DMS79 (cell line): ENCODE measurements at regions not wholly inside any gene's neighbourhood (a gene's known extent, or its start where the extent isn't known, plus 50 kb on each side); places are given as distances from the start of the nearest gene placed in this dataset.
"Not testable (repeated sequence)": the region's sequence is repeated elsewhere in the genome, so short reads cannot be mapped to it uniquely, and the experiment has no call there.

Experiments
- DNase-seq: peaks from one replicate; lab custom pipeline; 2025; lab: John Stamatoyannopoulos, UW

DNA sequence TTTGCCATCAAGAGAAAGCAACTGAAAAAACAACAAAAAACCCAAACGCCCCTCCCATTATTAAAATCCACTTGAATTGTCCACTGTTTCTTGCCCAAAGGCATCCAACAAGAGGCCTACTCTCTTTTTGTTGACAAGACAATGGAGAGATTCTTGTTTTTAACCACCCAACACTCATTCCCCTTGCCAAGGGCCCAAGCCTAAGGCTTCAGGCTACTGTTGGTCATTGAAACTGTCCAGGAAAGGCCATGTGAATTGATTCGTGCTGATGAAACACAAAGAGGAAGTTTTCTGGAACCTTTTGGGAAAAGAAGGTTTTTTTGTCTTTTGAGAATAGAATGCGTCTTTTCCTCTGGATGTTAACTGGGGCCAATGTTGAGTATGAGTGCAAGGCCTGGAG, 157.4 kb upstream of the PFN2 start:
- no peak for DNase-seq

DNA sequence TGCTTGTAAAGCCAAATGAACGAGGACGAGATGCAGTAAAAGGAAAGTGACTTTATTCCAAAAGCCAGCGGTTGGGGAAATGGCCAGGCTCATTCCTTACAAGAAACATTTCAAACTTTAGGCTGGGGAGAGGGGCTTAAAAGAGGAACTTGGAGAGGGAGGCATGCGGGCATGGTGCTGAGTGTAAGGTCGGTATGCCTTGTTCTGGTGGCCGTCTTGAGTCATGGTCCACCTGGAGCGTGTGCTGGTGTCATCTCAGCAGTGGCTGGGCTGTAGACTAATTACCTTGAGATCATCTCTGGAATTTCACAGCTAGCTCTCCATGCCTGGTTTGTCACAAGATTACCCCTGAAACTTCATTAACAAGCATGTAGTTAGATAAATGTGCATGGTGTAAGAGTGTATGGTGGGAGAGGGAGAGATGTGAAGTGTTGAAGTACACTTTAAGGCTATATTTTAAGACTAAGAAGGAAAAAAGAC, 156.4 kb upstream of the PFN2 start:
- DNase-seq: no peak

DNA sequence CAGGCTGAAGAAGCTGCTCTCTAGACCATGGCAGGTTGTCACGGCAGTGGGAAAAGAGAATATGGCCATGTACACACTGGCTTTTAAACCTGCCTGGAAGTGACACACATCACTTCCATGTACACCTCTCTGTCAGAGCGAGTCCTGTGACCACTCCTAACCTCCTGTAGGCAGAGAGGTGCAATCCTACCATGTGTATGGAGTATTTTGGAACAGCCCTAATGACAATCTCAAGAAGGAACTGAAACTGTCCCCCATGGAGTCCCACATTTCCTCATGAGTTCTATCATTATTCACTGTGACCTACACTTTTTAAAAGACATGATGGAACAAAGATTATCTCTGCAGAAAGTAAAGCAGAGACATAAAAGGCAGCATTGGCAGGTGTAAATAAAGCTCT, 153.4 kb upstream of the PFN2 start:
- no peak for DNase-seq

DNA sequence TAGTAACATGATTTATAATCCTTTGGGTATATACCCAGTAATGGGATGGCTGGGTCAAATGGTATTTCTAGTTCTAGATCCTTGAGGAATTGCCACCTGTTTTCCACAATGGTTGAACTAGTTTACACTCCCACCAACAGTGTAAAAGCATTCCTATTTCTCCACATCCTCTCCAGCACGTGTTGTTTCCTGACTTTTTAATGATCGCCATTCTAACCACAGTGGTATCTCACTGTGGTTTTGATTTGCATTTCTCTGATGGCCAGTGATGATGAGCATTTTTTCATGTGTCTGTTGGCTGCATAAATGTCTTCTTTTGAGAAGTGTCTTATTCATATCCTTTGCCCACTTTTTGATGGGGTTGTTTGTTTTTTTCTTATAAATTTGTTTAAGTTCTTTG, 152.6 kb upstream of the PFN2 start:
- DNase-seq: not testable (repeated sequence)

DNA sequence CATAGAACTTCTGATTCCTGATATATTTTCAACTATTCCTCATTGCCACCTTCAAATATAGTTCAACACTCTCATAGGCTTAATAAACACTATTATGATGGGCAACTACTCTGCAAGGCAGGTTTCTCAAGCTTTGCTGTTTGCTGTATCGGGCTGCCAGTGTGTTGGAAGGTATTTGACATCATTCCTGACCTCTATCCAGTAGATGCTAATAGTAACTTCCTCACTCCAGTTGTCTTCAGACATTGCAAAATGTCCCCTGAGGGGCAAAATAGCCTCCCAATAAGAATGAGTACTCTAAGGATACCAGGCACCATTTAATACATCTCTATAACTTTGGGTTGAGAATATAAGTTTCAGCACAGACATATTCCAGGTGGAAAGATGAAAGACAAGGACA, 147.5 kb upstream of the PFN2 start:
- DNase-seq: no peak

DNA sequence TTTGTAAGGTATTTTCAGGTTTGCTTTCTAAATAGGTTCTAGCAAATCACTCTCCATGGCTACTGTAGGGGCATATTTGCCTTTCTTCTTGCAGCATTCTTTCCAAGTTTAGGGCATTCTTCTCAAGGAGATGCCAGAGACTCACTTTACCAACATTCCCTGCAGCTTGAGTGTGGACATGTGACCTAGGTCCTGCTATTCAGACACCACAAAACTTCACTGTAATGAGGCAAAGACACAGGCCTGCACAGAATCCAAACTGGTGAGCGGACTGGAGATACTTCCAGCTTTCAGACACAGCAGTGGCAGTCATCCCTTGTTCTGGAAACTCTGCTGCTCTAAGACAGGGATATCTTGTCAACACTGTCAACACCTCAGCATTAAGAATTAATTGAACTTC, 146.4 kb upstream of the PFN2 start:
- DNase-seq: no peak

DNA sequence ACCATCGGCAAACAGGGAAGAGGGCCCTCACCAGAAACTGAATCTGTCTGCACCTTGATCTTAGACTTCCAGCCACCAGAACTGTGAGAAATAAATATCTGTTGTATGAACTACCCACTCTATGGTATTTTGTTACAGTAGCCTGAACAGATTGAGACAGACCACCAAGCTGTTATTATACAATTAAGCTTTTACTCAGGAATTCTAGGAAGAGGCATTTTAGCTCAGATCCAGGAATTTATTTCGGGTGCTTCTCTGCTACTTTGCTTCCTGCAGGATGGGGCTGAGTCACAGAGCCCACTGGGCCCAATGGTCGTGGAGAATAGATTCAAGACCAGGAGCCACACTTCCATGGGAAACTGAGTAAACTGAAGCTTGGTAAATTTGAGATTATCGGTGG, 145.5 kb upstream of the PFN2 start:
- no peak for DNase-seq

DNA sequence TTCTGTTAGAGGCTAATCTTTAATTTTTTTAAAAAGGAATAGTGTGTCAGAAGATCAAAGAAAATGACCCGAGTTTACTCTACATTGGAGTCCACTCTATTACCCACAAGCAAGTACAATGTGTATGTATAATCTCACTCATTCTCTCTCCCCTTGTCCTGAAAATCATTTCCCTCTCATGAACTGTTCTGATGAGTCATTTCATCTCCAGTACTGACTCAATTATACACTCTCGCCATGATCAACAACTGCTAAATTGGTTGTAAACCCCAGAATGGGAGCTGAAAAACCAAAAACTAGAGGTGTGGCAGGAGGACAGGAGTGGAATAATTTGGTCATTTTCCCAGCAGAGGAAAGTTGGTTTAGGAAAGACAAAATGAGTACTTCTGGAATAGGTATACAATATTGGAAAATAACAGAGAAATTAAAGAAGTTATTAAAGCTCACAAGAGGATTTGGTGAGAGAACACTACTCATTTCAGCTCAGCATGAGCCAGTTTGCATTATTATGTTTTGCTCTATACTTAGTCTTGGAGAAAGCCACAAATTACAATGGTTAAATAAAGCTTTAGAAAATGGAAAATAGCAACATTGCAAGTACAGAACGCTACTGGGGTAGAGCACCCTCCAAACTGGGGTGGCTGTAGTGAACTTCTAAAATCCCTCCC, 144.3 kb upstream of the PFN2 start:
- DNase-seq: no peak

DNA sequence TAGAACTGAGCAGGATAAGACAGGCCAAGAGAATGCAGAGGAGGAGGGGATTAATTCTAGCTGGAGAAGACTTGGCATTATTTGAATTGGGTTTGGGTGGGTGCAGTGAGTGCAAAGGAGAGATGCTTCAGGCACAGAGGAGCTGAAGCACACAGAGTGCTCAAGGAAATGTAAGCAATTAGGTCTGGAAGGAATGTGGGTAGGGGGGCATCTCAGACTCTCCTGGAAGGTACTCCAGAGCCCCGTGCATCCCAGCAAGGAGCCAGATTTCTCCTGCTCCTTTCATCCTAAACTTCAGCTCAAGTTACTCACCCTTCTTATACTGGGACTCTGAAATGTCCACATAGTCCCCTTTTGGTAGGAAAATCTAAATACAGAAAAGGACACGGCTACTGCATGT, 143.6 kb upstream of the PFN2 start:
- no peak for DNase-seq

DNA sequence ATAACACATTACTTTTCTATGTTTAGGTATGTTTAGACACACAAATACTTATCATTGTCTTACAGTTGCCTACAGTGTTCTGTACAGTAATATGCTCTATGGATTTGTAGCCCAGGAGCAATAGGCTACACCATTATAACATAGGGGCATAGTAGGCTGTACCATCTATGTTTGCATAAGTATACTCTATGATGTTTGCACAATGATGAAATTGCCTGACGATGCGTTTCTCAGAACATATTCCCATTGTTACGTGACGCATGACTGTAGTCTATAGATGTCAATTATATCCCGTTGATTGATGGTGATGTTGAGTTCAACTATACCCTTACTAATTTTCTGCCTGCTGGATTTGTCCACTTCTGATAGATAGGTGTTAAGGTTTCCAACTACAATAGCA, 139.4 kb upstream of the PFN2 start:
- no peak for DNase-seq

DNA sequence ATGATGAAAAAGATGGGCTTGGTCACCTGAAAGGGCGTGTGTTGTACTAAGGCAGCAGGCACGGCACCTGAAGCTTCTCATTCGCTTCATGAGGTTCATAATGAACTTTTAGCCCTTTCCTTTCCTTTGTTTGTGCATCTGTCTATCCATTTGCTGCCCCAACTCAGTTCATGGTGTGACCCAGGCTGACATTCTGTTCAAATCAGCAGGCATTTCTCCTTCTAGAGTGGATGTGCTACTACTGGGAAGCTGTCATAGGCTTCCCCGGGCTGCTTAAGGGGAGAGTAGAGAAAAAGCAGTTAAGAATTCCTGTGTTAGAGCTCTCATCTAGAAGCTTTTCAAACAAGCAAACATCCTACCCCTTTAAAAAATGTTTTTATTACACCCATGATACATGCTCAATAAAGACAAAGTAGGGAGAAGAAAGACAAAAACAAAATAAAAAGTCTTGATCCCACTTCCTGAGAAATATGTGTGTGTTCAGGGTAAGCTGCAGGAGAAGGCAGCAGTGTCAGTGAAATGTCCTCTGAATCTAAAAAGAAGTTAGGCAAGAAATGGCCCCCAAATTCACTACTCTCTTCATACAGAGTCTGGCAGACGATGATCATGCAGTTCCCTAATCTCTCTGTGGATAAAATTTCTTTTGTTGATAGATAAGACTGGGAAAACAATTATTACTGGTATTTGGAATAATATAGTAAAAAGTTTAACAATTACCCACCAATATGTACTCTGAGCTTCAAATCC, 136.9 kb upstream of the PFN2 start:
- no peak for DNase-seq

DNA sequence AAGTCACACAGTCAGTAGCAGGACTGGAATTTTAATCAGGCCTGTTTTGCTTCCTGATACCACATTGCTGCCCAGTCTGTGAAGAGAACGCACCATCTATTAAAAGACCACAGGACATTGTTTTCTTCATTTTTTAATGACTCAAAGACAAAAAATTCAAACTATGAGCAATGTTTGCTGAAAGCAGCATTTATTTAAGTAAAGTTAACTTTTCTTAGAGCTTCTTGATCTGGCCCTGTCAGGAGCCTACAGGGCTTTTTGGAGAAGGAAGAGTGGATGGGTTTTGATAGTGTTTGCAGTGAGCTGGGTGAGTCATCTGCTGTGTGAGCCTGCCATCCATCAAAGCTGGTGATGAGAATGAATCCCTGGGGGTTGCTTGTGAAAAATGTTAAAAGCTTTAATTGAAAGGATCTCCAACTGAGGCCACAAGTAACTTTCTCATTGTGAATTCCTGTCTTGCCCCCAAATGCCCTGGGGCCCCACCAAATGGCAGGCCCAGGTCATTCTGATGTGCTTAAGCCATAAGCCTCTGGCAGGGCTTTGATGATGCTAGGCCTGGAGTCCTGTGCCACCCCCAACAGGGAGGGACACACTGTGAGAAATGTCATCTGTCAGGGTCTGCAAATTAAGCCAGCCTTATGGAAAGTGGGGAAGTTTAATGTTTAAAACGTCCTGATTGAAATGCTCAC, 136.2 kb upstream of the PFN2 start:
- no peak for DNase-seq

DNA sequence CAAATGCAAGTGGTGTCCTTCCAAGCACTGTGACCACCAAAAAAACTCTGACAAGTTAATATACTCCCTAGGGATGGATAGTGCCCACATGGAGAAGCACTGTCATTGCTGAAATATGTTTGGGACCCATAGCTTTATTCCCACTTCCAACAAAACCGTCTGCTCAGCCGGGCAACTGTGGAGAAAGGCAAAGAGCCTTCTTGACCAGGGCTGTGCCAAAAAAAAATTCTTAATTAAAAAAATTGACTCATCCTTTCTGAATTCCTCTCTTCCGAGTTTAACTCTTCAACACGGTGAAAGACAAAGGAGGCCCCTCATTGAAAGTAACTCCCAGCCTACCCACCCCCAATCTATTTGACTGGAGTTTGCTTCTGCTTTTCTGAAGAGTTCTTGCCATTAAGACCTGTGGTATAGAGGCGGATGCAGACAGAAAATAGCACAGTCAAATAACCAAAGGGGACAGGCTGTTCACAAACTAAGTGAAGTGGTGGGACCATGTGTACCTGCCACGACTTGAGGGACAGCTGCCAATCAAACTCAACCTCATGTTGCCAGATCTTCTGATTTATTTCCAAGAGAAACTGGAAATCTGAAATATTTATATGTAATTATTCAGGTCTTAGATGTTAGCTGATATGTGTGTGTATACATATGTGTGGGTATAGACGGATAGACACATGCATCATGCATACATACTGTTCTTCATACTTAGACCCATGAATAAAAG, 135.4 kb upstream of the PFN2 start:
- DNase-seq: no peak

DNA sequence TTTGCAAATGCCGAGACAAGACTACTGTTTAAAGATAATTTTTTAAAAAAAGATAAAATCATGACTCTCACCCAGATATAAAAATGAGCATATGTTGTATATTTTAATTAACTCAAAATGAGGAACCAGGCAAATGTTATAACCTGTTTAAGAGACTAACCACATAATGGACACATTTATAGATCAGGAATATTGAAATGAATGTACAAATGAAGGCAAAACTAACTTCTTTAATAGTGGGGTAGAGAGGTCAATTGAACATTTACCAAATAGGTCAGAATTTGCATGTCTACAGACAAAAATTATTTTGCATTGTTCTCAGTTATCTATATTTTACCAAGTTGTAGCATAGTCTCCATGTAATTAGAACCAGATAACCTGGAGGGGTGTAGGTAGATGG, 134.3 kb upstream of the PFN2 start:
- DNase-seq: no peak

DNA sequence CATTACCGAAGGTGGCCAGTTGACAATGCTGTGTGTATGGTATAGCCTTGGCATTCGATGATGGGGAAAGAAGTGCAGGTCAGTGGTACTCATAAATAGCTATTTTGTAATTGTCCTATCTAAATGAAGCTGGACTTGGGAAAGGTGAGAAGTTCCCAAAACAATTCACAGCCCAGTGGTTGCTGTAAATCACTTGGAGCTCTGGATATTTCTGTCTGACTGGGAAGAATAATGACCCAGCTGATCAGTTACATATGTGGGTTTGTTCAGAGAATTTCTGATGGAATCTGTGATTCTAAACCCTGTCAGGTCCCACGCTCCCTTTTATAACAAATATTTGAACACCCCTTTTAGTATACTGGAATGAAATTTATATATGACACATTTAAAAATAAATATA, 133.9 kb upstream of the PFN2 start:
- DNase-seq: no peak

DNA sequence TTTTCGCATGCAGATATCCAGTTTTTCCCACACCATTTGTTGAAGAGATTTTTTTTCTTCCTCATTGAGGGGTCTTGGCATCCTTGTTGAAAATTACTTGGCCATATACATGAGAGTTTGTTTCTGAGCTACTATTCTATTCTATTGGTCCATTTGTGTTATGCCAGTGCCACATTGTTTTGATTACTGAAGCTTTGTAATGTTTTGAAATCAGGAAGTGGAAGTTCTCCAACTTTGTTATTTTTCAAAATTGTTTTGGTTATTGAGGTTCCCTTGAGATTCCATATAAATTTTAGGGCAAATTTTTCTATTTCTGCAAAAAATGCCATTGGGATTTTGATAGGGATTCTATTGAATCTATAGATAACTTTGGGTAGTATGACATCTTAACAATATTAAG, 130.3 kb upstream of the PFN2 start:
- no peak for DNase-seq

DNA sequence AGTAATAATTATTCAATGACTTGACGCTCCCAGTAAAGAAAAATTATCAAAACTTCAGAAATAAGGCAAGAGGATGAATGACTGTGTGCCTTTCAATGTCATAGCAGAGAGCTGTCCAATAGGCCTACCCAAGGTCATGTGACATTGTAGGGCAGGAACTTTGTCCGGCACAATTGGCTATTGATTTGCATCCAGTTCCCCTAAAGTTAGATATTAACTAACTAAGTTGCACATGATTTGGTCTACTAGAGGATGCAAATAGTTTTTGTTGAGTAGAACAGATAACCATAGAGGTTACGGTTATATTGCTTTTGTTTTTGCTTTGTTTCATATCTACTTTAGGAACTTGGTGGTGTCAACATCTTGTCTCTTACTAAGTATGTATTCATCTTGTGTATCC, 127.9 kb upstream of the PFN2 start:
- no peak for DNase-seq

DNA sequence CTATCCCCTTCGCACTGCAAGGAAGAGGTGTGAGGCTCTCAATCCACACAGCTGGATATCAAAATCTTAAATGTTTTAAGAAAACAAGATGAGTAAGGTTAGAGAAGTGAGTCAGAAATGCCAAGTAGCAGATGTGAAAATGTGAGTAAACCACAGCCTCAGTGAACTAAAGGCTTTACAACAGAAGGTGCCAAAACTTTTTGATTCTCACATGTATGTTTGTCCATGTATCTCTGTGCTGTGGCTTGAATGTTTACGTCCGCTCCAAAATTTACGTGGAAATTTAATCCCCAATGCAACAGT, 126.8 kb upstream of the PFN2 start:
- DNase-seq: no peak

DNA sequence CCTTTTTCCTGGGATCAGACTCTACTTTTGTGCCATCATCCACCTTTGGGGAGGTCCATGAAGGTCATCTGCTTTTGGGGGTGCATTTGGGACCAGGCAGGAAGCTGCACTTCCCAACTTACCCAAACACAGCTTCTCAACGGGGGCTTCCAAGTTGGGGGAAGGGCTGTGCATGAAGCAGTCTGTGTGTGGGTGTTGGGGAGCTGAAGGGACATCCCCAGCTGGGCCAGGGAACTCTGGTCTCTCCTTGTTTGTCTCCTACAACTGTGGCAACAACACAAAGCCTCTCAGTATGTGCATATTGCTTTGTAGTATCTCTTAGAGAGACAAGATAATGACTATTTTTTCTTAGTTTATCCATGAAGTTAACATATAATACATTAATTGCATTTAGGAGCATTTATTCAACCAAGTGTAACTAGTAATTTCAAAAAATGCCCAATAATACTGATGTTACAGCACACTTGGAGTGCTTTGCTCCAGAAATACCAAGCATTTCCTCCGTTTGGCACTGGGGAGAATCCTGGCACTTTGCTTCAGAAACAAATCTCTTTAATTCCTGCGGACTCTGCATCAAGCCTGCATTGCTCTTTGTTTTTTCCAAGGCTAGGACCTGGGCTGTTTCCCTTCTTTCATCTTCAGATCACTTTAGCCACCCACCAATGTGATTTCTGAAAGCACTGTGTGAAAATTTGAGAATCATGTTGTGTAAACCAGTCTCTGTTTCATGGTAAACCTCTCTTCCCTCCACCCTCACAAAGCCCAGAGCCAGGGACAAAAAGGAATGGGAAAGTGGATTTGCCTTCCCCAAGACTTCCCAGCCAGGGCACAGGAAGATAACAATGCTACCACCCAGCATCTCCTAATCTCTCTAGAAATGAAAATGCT, 126.2 kb upstream of the PFN2 start:
- DNase-seq: no peak

DNA sequence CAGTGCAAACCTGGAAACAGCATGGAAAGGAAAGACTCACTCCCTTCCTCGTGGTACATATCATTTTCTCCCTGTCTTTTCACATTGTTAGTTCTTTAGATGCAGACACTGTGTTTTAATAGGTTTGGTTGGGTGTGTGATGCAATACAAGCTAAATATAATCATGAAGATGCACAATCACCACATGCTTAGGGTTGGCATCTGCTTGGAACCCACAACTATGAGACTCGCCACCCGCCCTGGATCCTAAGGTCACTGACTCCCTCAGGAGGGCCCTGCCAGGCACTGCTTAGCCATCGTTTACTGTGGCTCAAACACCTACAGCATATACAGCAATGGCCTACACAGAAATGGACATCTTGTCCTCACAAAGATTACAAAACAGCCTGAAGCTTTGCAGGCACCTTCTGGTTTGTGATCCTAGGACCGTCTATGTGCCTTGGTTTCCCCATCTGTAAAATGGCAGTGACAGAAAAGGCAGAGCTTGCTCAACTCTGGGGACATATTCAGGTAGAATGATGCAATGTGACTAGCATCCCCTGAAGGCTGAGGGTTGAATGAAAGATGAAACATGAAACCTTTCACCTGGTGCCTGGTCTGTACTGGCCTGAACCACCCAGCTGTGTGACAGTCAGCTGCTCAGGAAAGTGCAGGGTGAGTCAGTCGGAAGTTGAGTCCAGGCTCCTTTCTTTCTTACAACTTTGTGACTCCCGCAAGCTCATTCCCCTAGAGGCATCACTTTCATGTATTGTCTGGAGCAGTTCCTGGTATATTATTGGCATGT, 123.6 kb upstream of the PFN2 start:
- DNase-seq: no peak

DNA sequence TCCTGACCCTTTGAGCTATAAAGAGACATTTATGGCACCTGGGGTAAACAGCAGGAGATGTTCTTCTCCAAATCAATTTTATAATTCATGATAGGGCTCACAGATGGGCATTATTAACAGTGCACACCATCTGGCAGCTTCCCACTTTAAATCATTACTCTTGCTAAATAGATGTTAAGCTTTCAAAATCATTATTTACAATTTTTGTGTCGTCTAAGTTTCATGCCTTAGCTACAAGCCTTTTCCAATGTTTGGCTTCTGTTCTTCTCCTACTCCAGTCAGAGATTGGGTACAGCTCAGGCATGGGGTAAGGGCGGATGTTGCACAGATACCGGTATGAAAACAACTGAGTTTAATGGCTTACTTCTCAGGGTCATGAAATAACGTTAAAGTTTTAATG, 120.9 kb upstream of the PFN2 start:
- DNase-seq: no peak
